OCI-LY1 (cell line): ENCODE measurements at regions not wholly inside any gene's neighbourhood (a gene's known extent, or its start where the extent isn't known, plus 50 kb on each side); places are given as distances from the start of the nearest gene placed in this dataset.

Source experiments
- H2AFZ ChIP-seq: fragments of 200-600 bp; sonication (generic), shearing (Covaris generic); 2 replicates; pipeline ENCODE4 v1.6.0; 2014; ENCODE audit warnings: antibody characterized with exemption, mild to moderate bottlenecking, low read length
- H3F3A ChIP-seq: fragments of 200-600 bp; sonication (generic), shearing (Covaris generic); 2 replicates; pipeline ENCODE4 v1.6.0; 2014; ENCODE audit warnings: mild to moderate bottlenecking, antibody characterized with exemption, low read length, moderate library complexity; ENCODE audit not compliant: insufficient read depth
- H3K27ac ChIP-seq: fragments of 200-600 bp; sonication (generic); 2 replicates; pipeline ENCODE4 v1.5.1; 2014; ENCODE audit warnings: low read length, mixed run types, mild to moderate bottlenecking, low read depth; ENCODE audit not compliant: poor library complexity, severe bottlenecking
- H3K27me3 ChIP-seq: fragments of 200-600 bp; sonication (generic); 2 replicates; pipeline ENCODE4 v1.6.0; 2014; ENCODE audit warnings: antibody characterized with exemption, mild to moderate bottlenecking, low read length, moderate library complexity; ENCODE audit not compliant: insufficient read depth
- H3K36me3 ChIP-seq: fragments of 200-600 bp; sonication (generic); 2 replicates; pipeline ENCODE4 v1.6.1; 2014; ENCODE audit warnings: mild to moderate bottlenecking, antibody characterized with exemption, low read length, moderate library complexity, mixed read lengths; ENCODE audit not compliant: insufficient read depth
- H3K4me1 ChIP-seq: fragments of 200-600 bp; sonication (generic); 2 replicates; pipeline ENCODE4 v1.5.1; 2014; ENCODE audit warnings: mild to moderate bottlenecking, low read length, moderate library complexity; ENCODE audit not compliant: insufficient read depth, severe bottlenecking
- H3K4me2 ChIP-seq: fragments of 200-600 bp; sonication (generic), shearing (Covaris generic); 2 replicates; pipeline ENCODE4 v1.6.1; 2014; ENCODE audit warnings: low read length
- H3K4me3 ChIP-seq: fragments of 200-600 bp; sonication (generic); 2 replicates; pipeline ENCODE4 v1.5.1; 2014; ENCODE audit warnings: low read length, low read depth, mild to moderate bottlenecking, mixed read lengths; ENCODE audit not compliant: poor library complexity, severe bottlenecking
- H3K79me2 ChIP-seq: fragments of 200-600 bp; shearing (Covaris generic); 2 replicates; pipeline ENCODE4 v1.6.1; 2016; ENCODE audit warnings: mixed run types, low read length, mixed read lengths; ENCODE audit not compliant: insufficient read depth
- H3K9ac ChIP-seq: fragments of 200-600 bp; sonication (generic), shearing (Covaris generic); 2 replicates; pipeline ENCODE4 v1.6.1; 2014; ENCODE audit warnings: mild to moderate bottlenecking, low read length, mixed read lengths
- H3K9me2 ChIP-seq: fragments of 200-600 bp; sonication (generic), shearing (Covaris generic); 2 replicates; pipeline ENCODE4 v1.6.1; 2014; ENCODE audit warnings: low read depth, mild to moderate bottlenecking, low read length, mixed read lengths
- H3K9me3 ChIP-seq: fragments of 200-600 bp; shearing (Covaris generic); 2 replicates; pipeline ENCODE4 v1.6.1; 2014; ENCODE audit warnings: low read length, mixed read lengths
- H4K20me1 ChIP-seq: fragments of 200-600 bp; sonication (generic), shearing (Covaris generic); 2 replicates; pipeline ENCODE4 v1.6.0; 2016; ENCODE audit warnings: mild to moderate bottlenecking, low read length; ENCODE audit not compliant: insufficient read depth
- CTCF ChIP-seq: fragments of 200-600 bp; sonication (generic), shearing (Covaris generic); IDR thresholded peaks from 2 replicates; pipeline ENCODE4 v1.5.1; 2017; ENCODE audit warnings: mild to moderate bottlenecking, antibody characterized with exemption, low read length, moderate library complexity, mixed read lengths
- EZH2 ChIP-seq: fragments of 200-600 bp; sonication (generic), shearing (Covaris generic); IDR thresholded peaks from 2 replicates; pipeline ENCODE4 v1.8.0; 2017; ENCODE audit warnings: borderline replicate concordance, mixed run types, mild to moderate bottlenecking, antibody characterized with exemption, low read length, moderate library complexity, mixed read lengths

DNA sequence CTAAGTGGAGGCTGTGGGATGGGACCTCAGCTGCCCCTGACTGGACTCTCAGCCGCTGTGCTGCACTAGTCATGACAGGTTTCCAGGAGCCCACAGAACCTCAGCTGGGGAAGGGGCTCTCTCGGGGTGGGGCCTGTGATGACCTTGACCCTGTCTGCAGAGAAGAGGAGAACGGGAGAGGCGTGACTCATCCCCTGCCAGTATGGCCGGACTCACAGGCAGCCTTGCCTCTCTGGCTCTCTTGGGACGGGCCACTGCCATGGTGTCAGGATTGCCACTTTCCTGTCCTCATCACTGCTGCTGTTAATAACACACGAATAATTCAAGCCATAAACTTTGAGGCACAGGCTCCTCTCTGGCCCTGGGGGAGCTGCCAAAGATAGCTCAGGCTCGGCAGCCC lies 295.3 kb downstream of the UQCRFS1 start:
- no peaks in the 10 kb centered on the region for H3K9me2 ChIP-seq
- H3K4me2 ChIP-seq, result no peak overlapping the region
- no peak overlapping the region for H3K4me3 ChIP-seq
- no peaks in the 10 kb centered on the region for H3F3A ChIP-seq
- 0 out of 2 replicates have a peak, but pooled peaks cover 4% of the 10 kb centered on the region for H3K27me3 ChIP-seq
- no peak overlapping the region for H3K9ac ChIP-seq
- H4K20me1 ChIP-seq, result no peaks in the 10 kb centered on the region
- no peaks in the 10 kb centered on the region for H3K9me3 ChIP-seq
- H2AFZ ChIP-seq, result no peak overlapping the region
- no peaks in the 10 kb centered on the region for H3K36me3 ChIP-seq
- no peaks in the 10 kb centered on the region for H3K4me1 ChIP-seq
- no peak overlapping the region for H3K27ac ChIP-seq
- TF ChIP-seq EZH2, result no peak
- TF ChIP-seq CTCF, result no peak
- no peaks in the 10 kb centered on the region for H3K79me2 ChIP-seq

DNA sequence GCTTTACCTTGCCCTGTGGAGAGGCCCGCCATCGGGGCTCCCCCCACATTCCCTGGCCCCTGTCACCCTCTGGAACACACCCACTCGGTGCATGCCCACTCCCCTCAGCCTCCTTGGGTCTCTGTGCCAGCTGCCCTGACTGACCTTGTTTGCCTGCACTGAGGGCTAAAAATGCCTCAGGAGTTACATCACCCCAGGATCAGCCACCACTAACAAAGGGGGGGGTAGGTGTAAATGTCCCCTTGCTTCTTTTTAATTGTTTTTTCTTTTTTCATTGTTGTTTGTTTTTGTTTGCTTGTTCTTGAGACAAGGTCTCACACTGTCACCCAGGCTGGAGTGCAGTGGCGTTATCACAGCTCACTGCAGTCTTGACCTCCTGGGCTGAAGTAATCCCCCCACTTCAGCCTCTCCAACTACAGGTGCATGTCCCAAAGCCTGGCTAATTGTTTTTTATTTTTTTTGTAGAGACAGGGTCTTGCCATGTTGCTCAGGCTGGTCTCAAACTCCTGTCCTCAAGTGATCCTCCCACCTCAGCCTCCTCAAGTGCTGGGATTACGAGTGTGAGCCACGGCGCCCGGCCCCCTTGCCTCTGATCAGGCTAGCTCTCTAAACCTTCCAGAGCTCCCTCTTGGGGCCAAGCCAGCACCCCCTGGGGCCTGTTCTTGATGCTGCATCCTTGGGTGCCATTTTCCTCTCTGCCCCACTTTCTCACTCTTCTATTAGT lies 297.1 kb downstream of the UQCRFS1 start:
- Histone ChIP-seq H3K9me2 (no peaks in the 10 kb centered on the region), H3K36me3 (no peaks in the 10 kb centered on the region), H3K79me2 (no peaks in the 10 kb centered on the region), H3K4me2 (no peak overlapping the region), H4K20me1 (no peaks in the 10 kb centered on the region), H3K27ac (no peak overlapping the region), H3F3A (no peaks in the 10 kb centered on the region), H2AFZ (no peak overlapping the region), H3K4me3 (no peak overlapping the region), H3K4me1 (no peaks in the 10 kb centered on the region), H3K9me3 (no peaks in the 10 kb centered on the region), H3K27me3 (0 out of 2 replicates have a peak, but pooled peaks cover 4% of the 10 kb centered on the region), H3K9ac (no peak overlapping the region)
- no peak for TF ChIP-seq CTCF
- no peak for TF ChIP-seq EZH2

DNA sequence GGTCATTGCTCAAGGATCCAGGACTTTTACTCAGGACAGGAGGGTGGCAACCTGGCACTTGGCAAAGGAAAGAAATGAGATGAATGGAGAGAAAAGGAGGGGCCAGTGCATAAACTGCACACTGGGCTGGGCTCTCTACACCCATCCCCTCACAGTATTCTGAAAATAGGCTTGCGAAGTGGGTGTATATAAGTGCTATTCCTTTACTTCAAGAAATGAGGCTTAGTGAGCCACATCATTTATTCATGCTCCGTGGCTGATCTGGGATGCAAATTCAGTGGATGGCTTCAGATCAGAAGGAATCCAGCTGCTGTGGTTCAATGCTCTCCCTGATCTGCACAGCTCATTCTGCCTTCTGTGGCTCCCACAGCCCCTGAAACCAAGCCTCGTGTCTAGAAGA lies 297.7 kb downstream of the UQCRFS1 start:
- H2AFZ ChIP-seq, result no peak overlapping the region
- TF ChIP-seq CTCF (no peak), EZH2 (no peak)

More for the DNA sequence above, 297.7 kb downstream of the UQCRFS1 start:
- Histone ChIP-seq H4K20me1 (no peaks in the 10 kb centered on the region), H3K79me2 (no peaks in the 10 kb centered on the region), H3K9me3 (no peaks in the 10 kb centered on the region), H3K36me3 (no peaks in the 10 kb centered on the region), H3K27ac (no peak overlapping the region), H3K27me3 (0 out of 2 replicates have a peak, but pooled peaks cover 4% of the 10 kb centered on the region), H3K9me2 (no peaks in the 10 kb centered on the region), H3K9ac (no peak overlapping the region), H3F3A (no peaks in the 10 kb centered on the region), H3K4me3 (no peak overlapping the region), H3K4me2 (no peak overlapping the region), H3K4me1 (no peaks in the 10 kb centered on the region)
